GM06990 (cell line): ENCODE measurements at regions not wholly inside any gene's neighbourhood (a gene's known extent, or its start where the extent isn't known, plus 50 kb on each side); places are given as distances from the start of the nearest gene placed in this dataset.

Experiments used
- DNase-seq: peaks from one replicate; pipeline ENCODE4 v3.0.0-alpha.2; 2011; ENCODE audit not compliant: insufficient read length; ENCODE audit errors: extremely low read depth
- H3K27me3 ChIP-seq: replicated peaks from 2 replicates; pipeline ENCODE4 v1.6.0; 2011; ENCODE audit warnings: low read length; ENCODE audit not compliant: control insufficient read depth, insufficient read depth
- H3K36me3 ChIP-seq: 2 replicates; pipeline ENCODE4 v1.5.1; 2011; ENCODE audit warnings: low read length; ENCODE audit not compliant: control insufficient read depth, insufficient read depth
- H3K4me3 ChIP-seq: replicated peaks from 2 replicates; pipeline ENCODE4 v1.5.1; 2011; ENCODE audit warnings: low read depth, mild to moderate bottlenecking, control low read depth, low read length
- CTCF ChIP-seq: IDR thresholded peaks from 2 replicates; pipeline ENCODE4 v1.5.1; 2011; ENCODE audit warnings: low read length, control low read depth, mild to moderate bottlenecking, inconsistent platforms; ENCODE audit not compliant: insufficient read depth, poor library complexity, severe bottlenecking

GRCh38 chr18:46397174-46397573, 259.8 kb downstream of the LOXHD1 start:
- H3K36me3 ChIP-seq, result no peaks in the 10 kb centered on the region
- no peak for TF ChIP-seq CTCF
- no peaks in the 10 kb centered on the region for H3K27me3 ChIP-seq
- no peak for DNase-seq
- no peak overlapping the region for H3K4me3 ChIP-seq

DNA sequence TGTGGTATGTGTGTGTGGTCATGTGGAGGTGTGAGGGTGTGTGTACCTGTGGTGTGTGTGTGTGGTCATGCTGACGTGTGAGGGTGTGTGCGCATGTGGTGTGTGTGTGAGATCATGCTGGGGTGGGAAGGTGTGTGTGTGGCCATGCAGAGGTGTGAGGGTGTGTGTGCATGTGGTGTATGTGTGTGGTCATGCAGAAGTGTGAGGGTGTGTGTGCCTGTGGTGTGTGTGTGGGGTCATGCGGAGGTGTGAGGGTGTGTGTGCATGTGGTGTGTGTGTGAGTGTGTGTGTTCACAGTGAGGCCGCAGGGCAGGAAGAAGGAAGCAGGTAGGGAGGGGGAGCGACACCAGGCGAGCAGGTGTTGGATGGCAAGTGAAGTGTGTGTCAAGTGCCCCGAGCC, 259.0 kb downstream of the LOXHD1 start:
- no peak for DNase-seq
- Histone ChIP-seq H3K27me3 (no peaks in the 10 kb centered on the region), H3K36me3 (no peaks in the 10 kb centered on the region), H3K4me3 (no peak overlapping the region)
- no peak for TF ChIP-seq CTCF

DNA sequence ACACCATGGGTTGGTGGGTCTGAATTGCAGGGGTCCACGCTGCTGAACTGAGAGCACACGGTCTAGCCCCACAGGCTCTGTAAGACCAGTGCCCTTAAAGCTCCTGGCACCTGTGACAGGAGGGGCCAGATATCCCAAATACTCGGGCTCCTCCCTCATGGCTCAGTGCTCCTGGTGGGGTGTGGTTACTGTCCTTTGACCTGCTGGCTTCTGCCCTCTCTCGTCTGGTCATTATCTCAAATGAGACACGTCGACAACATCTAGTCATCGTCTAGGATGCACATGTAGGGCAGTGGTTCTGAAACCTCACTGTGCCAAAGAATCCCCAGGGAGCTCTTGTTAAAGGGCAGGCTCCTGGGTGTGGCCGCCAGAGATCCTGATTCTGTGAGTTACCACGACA, 258.4 kb downstream of the LOXHD1 start:
- no peak for DNase-seq
- H3K36me3 ChIP-seq, result no peaks in the 10 kb centered on the region
- H3K4me3 ChIP-seq, result no peak overlapping the region
- H3K27me3 ChIP-seq, result no peaks in the 10 kb centered on the region
- TF ChIP-seq CTCF, result no peak

GRCh38 chr18:46399303-46399702, 257.7 kb downstream of the LOXHD1 start:
- Histone ChIP-seq H3K36me3 (no peaks in the 10 kb centered on the region), H3K4me3 (no peak overlapping the region), H3K27me3 (no peaks in the 10 kb centered on the region)
- no peak for DNase-seq
- TF ChIP-seq CTCF, result no peak

DNA sequence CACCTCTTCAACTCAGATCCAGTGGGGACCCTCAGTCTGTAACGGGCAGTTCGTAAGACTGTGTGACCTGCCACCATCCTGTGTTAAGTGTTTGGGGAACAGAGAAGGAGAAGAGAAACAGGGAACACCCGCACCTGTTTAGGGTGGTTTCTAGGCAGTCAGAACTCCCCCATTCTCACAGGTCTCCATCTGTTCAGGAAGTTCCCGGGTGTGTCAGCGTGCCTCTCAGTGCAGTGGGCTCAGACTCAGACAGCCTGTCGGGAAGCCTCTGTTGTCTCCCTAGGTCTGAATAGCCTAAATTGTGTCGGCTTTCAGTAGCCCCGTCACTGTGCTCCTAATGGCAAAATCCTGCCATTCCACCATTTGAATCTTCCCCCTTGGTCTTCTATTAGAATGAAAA, 256.6 kb downstream of the LOXHD1 start:
- DNase-seq, result no peak
- no peaks in the 10 kb centered on the region for H3K36me3 ChIP-seq
- H3K4me3 ChIP-seq, result no peak overlapping the region
- H3K27me3 ChIP-seq, result no peaks in the 10 kb centered on the region
- TF ChIP-seq CTCF, result no peak

- Histone ChIP-seq H3K36me3 (no peaks in the 10 kb centered on the region), H3K27me3 (no peaks in the 10 kb centered on the region; the same call in 1 of the 2 replicates), H3K4me3 (no peak overlapping the region)
- DNase-seq, result no peak
- no peak for TF ChIP-seq CTCF
These were observed 255.4 kb downstream of the LOXHD1 start for GRCh38 chr18:46401486-46402070.
